SJSA1 (cell line): ENCODE measurements at regions not wholly inside any gene's neighbourhood (a gene's known extent, or its start where the extent isn't known, plus 50 kb on each side); places are given as distances from the start of the nearest gene placed in this dataset.
"Not testable (repeated sequence)": the region's sequence is repeated elsewhere in the genome, so short reads cannot be mapped to it uniquely, and the experiment has no call there.

Experiments
- DNase-seq, 2 experiments: peaks; one replicate each; pipeline ENCODE4 v3.0.0-alpha.2; 2015 to 2020; ENCODE audit warnings: low spot score in 2 of 2, low read depth in 1 of 2
- H3K27ac ChIP-seq: fragments of 250-450 bp; sonication (Bioruptor Pico); 2 replicates; pipeline ENCODE4 v1.5.1; 2020; ENCODE audit warnings: mild to moderate bottlenecking, moderate library complexity
- H3K27me3 ChIP-seq: fragments of 250-450 bp; sonication (Bioruptor Pico); replicated peaks from 2 replicates; pipeline ENCODE4 v1.5.1; 2020; ENCODE audit warnings: mild to moderate bottlenecking, moderate library complexity
- H3K36me3 ChIP-seq: fragments of 250-450 bp; sonication (Bioruptor Pico); 2 replicates; pipeline ENCODE4 v1.5.1; 2020; ENCODE audit warnings: mild to moderate bottlenecking
- H3K4me1 ChIP-seq: fragments of 250-450 bp; sonication (Bioruptor Pico); replicated peaks from 2 replicates; pipeline ENCODE4 v1.6.1; 2021; ENCODE audit warnings: mild to moderate bottlenecking
- H3K4me3 ChIP-seq: fragments of 250-450 bp; sonication (Bioruptor Pico); 2 replicates; pipeline ENCODE4 v1.5.1; 2020; ENCODE audit warnings: mild to moderate bottlenecking
- H3K9me3 ChIP-seq: fragments of 250-450 bp; sonication (Bioruptor Pico); replicated peaks from 2 replicates; pipeline ENCODE4 v1.5.1; 2020; ENCODE audit warnings: mild to moderate bottlenecking

DNA sequence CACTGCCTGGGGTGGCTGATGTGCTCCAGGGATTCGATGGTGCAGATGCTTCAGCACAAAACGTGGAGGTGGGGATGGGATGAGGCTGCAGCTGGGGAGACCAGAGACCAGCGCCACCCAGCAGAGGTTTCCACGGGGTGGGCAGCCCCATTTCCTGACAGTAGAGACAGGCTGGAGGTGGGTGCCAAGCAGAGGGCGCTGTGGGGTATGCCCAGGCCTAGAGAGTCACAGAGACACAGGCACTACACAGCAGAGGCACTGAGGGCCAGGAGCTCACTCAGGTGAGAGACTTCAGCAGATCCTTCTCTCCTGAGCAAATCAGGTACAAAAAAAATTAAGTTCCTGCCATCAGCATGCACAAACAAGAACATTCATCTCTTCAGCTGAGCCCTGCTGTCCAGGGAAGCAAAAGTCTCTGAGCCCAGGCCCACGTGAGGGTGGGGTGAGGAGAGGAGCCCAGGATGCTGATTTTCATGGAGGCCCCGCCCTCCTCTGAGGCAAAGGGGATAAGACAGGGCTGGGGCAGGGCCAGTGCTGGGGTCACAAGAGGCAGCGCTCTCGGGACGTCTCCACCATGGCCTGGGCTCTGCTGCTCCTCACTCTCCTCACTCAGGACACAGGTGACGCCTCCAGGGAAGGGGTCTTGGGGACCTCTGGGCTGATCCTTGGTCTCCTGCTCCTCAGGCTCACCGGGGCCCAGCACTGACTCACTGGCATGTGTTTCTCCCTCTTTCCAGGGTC lies 53.1 kb downstream of the GGTLC2 start:
- H3K36me3 ChIP-seq, result no peaks in the 10 kb centered on the region
- no peak overlapping the region for H3K4me3 ChIP-seq
- H3K27me3 ChIP-seq, result no peaks in the 10 kb centered on the region
- no peak overlapping the region for H3K27ac ChIP-seq
- 0 out of 2 replicates have a peak, but pooled peaks cover 3% of the 10 kb centered on the region for H3K4me1 ChIP-seq
- no peaks in the 10 kb centered on the region for H3K9me3 ChIP-seq
- DNase-seq, result no peak

DNA sequence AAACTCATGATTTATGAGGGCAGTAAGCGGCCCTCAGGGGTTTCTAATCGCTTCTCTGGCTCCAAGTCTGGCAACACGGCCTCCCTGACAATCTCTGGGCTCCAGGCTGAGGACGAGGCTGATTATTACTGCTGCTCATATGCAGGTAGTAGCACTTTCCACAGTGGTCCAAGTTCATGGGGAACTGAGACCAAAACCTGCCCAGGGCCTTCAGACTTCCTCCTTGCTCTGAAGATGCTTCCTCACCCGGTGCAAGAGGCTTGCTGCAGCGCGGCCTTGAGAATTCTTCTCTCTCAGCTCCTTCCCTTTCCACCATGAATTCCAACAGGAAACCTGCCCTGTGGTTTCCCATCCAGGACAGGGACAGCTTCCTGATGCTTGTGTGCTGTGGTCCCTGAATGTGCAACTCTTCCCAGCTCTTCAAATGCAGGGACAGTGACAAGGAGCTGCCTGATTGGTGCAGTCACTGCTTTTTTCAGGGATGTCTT lies 53.9 kb downstream of the GGTLC2 start:
- Histone ChIP-seq H3K27ac (no peak overlapping the region), H3K4me1 (no peaks in the 10 kb centered on the region), H3K9me3 (no peaks in the 10 kb centered on the region), H3K36me3 (no peaks in the 10 kb centered on the region), H3K4me3 (no peak overlapping the region), H3K27me3 (no peaks in the 10 kb centered on the region)
- DNase-seq, result no peak

DNA sequence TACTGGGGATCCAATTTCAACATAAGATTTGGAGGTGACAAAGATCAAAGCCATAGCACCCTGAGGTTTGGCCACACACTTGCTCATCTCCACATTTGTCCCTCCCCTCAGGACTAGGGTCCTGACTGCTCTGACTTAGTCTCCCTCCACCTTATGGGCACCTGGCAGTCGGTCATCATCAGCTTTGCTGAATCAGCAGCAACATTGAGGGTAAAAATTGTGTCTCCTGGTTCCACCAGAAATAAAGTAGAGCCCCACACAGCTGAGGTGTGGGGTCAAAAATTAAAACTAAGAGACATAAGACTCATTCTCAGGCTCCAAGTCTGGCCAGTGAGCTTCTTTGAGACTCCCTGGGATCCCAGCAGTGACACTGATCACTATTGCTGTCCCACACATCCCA lies 56.2 kb downstream of the GGTLC2 start:
- Histone ChIP-seq H3K4me3 (no peak overlapping the region), H3K9me3 (no peaks in the 10 kb centered on the region), H3K4me1 (no peaks in the 10 kb centered on the region), H3K27ac (no peak overlapping the region), H3K36me3 (no peaks in the 10 kb centered on the region), H3K27me3 (no peaks in the 10 kb centered on the region; the same call in 1 of the 2 replicates)
- no peak for DNase-seq

DNA sequence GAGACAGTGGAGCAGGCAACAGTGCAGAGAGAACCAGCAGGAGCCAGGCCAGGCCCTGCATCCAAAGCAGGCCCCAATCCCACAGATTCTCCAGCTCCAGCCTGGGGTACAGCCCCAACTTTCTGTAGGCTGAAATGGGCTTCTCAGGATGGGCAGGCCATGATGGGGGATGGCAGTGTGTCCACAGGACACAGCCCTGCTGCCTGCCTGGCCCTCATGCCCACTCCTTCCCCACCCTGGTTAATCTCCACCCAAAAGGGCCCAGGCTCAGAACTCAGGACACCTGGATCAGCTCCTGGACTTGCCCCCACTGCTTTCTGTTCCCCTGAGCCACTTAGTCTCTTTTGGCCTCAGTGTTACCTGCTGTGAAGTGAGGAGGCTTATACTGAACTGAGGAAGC lies 57.1 kb downstream of the GGTLC2 start:
- H3K4me1 ChIP-seq, H3K27ac ChIP-seq, H3K4me3 ChIP-seq, DNase-seq, H3K36me3 ChIP-seq, H3K9me3 ChIP-seq, H3K27me3 ChIP-seq: not testable (repeated sequence)

DNA sequence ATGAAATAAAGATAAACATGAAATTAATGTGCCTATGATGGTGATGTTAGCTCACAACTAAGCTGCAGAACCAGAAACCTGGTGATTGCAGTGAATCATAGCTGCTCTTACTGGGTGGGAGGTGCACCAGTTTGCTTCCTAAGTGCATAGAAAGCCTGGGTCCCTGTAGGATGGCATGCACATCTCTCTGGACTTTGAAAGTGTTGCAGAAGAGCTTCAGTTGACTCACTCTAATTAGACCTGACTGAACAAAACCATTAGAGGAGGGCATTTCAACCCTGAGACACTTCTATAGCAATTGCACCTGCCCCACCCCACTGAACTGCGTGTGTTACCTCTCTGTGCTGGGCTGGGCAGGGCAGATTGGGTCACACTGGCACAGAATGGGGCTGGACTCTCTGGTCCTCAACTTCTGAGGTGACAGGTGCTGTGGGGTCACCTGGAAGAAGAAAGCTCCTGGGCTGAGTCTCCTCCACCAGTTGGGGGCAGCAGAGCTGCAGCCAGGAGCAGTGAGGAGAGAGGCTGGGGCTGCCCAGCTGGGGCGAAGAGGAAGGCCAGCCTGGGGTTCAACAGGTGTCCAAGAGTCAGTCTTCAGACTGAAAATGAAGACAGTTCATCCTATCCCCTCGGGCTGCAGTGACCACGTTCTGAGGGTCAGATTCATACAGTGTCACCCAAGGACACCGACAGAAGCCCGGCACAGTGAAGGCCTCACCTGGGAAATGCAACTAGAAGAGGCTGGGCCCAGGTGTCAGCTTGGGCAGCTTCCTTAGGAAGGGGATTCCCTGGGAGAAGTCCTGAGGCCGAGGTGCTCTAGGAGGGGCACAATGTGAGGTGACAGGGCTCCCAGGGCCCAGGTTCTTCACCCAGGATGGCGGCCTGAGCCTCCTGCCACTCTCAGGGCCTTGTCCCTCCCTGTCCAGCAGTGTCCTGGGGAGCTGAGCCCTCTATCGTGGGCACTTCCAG lies 58.1 kb downstream of the GGTLC2 start:
- Histone ChIP-seq H3K4me3 (no peak overlapping the region), H3K27me3 (no peaks in the 10 kb centered on the region; the same call in 1 of the 2 replicates), H3K27ac (no peak overlapping the region), H3K9me3 (no peaks in the 10 kb centered on the region), H3K36me3 (no peaks in the 10 kb centered on the region), H3K4me1 (no peaks in the 10 kb centered on the region)
- no peak for DNase-seq

DNA sequence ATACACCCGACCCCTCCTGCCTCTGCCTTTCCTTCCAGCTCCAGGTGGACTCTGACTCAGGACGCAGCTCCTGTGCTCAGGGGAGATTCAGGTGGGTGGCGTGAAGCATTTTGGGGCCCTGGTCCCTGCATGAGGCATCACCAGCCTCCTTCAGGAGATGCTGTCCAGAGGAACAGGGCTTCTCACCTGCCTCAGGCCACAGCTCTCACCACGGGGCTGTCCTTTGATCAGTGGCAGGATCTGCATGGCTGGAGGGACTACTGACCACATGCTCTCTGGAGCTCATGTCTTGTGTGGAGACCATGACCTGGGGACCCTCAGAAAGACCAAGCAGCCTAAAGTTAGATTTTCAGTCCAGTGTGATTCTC lies 58.8 kb downstream of the GGTLC2 start:
- no peaks in the 10 kb centered on the region; the same call in 1 of the 2 replicates for H3K27me3 ChIP-seq
- no peaks in the 10 kb centered on the region for H3K9me3 ChIP-seq
- no peak overlapping the region for H3K4me3 ChIP-seq
- no peaks in the 10 kb centered on the region for H3K36me3 ChIP-seq
- H3K27ac ChIP-seq, result no peak overlapping the region
- DNase-seq, result no peak
- H3K4me1 ChIP-seq, result no peaks in the 10 kb centered on the region

DNA sequence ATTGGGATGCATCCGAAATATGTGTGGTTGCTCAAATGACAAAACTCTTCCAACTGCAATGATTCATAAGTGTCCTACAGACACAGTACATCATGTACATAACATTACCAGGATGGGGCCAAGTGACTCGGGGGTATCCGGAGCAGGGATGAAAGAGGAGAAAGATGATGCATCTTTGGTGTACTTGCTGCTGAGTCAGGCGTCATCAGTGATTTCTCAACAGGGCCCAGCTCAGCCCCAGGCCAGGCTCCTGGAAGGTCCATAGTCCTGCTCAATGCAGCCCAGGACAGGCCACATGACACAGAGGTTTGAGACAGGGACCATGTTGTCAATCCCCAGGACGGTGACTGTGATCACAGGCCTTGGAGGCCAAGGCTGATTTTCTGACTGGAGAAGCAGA lies 59.3 kb downstream of the GGTLC2 start:
- DNase-seq, result no peak
- Histone ChIP-seq H3K27ac (no peak overlapping the region), H3K4me1 (no peaks in the 10 kb centered on the region), H3K4me3 (no peak overlapping the region), H3K36me3 (no peaks in the 10 kb centered on the region), H3K9me3 (no peaks in the 10 kb centered on the region), H3K27me3 (no peaks in the 10 kb centered on the region; the same call in 1 of the 2 replicates)

DNA sequence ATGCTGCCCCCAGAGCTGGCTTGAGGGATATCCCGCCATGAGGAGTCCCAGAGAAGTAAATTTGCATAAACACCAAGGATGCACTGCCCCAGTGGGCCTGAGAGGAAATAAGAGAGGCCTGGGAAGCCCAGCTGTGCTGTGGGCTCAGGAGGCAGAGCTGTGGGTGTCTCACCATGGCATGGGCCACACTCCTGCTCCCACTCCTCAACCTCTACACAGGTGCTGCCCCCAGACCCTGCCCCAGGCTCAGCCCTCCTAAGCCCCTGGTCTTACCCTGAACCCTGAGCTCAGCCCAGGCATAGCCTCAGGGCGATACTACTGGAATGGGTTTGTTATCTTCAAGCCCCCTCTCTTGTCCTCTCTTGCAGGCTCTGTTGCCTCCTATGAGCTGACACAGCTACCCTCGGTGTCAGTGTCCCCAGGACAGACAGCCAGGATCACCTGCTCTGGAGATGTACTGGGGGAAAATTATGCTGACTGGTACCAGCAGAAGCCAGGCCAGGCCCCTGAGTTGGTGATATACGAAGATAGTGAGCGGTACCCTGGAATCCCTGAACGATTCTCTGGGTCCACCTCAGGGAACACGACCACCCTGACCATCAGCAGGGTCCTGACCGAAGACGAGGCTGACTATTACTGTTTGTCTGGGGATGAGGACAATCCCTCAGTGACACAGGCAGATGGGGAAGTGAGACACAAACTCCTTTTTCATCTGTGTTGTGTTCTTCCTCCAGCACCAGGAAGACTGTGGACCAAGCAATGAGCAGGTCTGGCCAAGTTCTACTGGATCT lies 59.9 kb downstream of the GGTLC2 start:
- no peaks in the 10 kb centered on the region for H3K4me1 ChIP-seq
- no peaks in the 10 kb centered on the region for H3K36me3 ChIP-seq
- H3K9me3 ChIP-seq, result no peaks in the 10 kb centered on the region
- no peaks in the 10 kb centered on the region; the same call in 1 of the 2 replicates for H3K27me3 ChIP-seq
- no peak overlapping the region for H3K27ac ChIP-seq
- DNase-seq, result peak in 1 of 2 experiments; percentile 22
- no peak overlapping the region for H3K4me3 ChIP-seq

DNA sequence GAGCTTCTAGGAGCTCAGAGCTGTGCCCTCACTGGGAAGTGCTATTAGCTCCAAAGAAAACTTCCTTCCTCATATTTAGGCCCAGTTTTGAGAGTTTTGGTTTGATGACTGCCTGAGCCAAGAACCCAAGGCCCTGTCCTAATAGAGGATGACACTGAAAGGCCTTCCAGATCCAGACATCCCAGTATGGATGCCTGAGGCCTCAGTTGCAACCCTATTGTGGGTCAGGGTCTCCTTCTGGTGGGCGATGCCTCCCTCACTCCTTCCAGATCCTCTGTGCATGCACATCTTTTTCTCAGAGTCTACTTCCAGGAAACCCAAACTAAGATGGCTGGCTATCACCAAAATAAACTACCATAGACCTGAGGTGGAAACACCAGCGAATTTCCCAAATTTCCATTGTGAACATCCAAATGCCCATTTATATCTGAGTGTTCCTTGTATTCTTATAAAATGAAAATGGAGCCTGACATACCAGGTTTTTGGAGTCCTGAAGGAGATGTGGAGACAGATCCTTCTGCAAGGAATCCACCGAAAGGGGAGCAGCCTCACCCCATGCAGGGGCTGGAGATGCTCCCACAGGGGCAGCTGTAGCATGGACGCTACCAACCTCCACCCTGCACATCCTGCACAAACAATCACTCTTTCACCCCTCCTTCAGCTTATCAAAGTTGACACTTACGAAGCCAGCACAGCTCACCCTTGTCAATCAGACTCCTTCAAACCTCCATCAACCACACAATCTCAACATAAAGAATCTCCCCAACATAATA lies 61.1 kb downstream of the GGTLC2 start:
- Histone ChIP-seq H3K27ac (no peak overlapping the region), H3K27me3 (no peaks in the 10 kb centered on the region; the same call in 1 of the 2 replicates), H3K4me3 (no peak overlapping the region), H3K9me3 (no peaks in the 10 kb centered on the region), H3K4me1 (no peaks in the 10 kb centered on the region), H3K36me3 (no peaks in the 10 kb centered on the region)
- peak in 1 of 2 experiments; percentile 16 for DNase-seq

DNA sequence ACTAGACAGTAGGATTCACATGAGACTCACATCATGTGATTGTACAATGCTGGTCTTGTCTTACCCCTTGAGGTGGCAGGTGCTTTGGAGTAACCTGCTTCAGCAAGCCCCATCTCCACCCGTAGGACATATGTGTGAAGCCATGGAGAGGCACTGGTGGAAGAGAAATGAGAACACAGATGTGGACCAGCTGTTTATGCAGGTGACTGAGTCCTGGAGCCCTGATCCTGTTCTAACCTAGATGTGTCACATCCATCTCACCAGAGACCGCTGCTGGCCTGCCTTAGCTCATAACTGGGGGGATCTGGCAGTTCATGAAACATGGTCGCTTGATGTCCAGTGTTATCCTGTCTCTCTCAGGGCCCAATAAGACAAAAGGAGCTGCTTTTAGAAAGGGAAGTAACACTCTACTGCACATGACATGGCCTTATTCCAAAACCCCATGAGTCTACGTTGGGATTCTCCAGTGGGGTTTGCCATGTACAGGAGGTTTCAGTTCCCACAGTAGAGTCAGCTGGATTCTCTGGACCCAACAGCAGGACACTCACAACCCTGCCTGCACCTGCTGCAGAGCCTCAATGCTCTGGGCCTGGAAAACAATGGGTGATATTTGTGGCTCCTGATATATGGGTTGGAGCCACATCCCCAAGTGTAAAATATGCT lies 62.0 kb downstream of the GGTLC2 start:
- Histone ChIP-seq H3K27me3 (no peaks in the 10 kb centered on the region; the same call in 1 of the 2 replicates), H3K9me3 (no peaks in the 10 kb centered on the region), H3K27ac (no peak overlapping the region), H3K4me3 (no peak overlapping the region), H3K36me3 (no peaks in the 10 kb centered on the region), H3K4me1 (no peaks in the 10 kb centered on the region)
- DNase-seq, result peak in 1 of 2 experiments; percentile 16

DNA sequence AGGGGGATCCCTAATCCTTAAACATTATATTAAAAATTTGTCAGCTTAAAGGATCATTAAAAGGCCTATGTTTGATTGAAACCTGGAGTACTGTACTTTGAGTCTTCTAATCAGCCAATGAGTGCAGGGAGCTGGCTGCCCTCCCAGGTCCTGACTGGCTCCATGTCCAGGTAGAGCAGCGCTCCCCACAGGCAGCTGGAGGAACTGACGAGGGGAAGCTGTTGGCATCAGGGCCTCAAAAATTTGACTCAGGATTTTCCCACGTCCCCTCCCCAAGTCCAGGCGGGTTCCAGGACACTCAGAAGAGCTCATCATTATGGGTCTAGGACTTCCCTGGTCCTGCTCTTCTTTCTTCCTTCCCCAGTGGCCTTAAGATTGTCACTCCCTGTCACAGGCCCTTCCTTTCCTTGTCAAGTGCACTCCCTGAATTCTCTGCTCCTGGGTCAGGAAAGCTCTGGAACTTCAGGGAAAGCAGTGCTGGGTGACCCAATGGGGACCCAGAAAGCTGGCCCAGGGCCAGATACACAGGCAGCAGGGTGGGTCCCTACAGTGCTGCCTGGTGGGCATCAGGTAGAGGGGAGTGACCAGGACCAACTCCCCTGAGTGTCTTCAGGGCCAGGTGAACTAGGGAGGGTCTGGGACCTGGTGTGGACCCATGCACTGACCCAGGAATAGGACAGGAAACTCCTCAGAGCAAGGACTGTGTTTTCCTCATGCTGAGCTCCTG lies 65.5 kb downstream of the GGTLC2 start:
- H3K27ac ChIP-seq, result no peak overlapping the region
- no peaks in the 10 kb centered on the region for H3K4me1 ChIP-seq
- H3K36me3 ChIP-seq, result no peaks in the 10 kb centered on the region
- no peaks in the 10 kb centered on the region for H3K9me3 ChIP-seq
- peak in 1 of 2 experiments; percentile 37 for DNase-seq
- no peaks in the 10 kb centered on the region; the same call in 1 of the 2 replicates for H3K27me3 ChIP-seq
- H3K4me3 ChIP-seq, result no peak overlapping the region
